Stimulated activated CD8-positive, alpha-beta memory T cell treated with anti-CD3 and anti-CD28 coated beads, Interleukin-2, amount 100 ng/mL, for 48 hours (primary cell): ENCODE measurements at regions not wholly inside any gene's neighbourhood (a gene's known extent, or its start where the extent isn't known, plus 50 kb on each side); places are given as distances from the start of the nearest gene placed in this dataset.
A peak's percentile ranks its signal among the peaks of the same experiment; 100 is the strongest.
"Not testable (repeated sequence)": the region's sequence is repeated elsewhere in the genome, so short reads cannot be mapped to it uniquely, and the experiment has no call there.

Source experiments
- DNase-seq, 2 donors: peaks; one replicate each; pipeline ENCODE4 v3.0.0-alpha.2; 2020; ENCODE audit warnings: low read depth in 2 of 2

- no peak for DNase-seq
Observed at GRCh38 chr6:166806217-166806838, 150.0 kb downstream of the RNASET2 start.

- DNase-seq: no peak
Observed at GRCh38 chr6:166803471-166803870, 152.9 kb downstream of the RNASET2 start.

- DNase-seq: no peak
Observed at GRCh38 chr6:166802401-166802800, 153.9 kb downstream of the RNASET2 start.

- DNase-seq: no peak
Observed at GRCh38 chr6:166800137-166800536, 156.2 kb downstream of the RNASET2 start.

- DNase-seq: no peak
Observed at GRCh38 chr6:166798652-166799051, 157.7 kb downstream of the RNASET2 start.

- DNase-seq: no peak
Observed at GRCh38 chr6:166796610-166797009, 159.7 kb downstream of the RNASET2 start.

GRCh38 chr6:166795879-166796278, 160.5 kb downstream of the RNASET2 start:
- DNase-seq: no peak

- DNase-seq: not testable (repeated sequence)
Observed at GRCh38 chr6:166790808-166791207, 163.8 kb upstream of the RPS6KA2 start.

- DNase-seq: not testable (repeated sequence)
Observed at GRCh38 chr6:166788846-166789529, 161.9 kb upstream of the RPS6KA2 start.

GRCh38 chr6:166786704-166787293, 159.7 kb upstream of the RPS6KA2 start:
- DNase-seq: no peak

GRCh38 chr6:166785131-166785530, 158.1 kb upstream of the RPS6KA2 start:
- no peak for DNase-seq

GRCh38 chr6:166784691-166785090, 157.6 kb upstream of the RPS6KA2 start:
- DNase-seq: no peak

GRCh38 chr6:166782520-166782919, 155.5 kb upstream of the RPS6KA2 start:
- DNase-seq: no peak

- DNase-seq: no peak
Observed at GRCh38 chr6:166781331-166781730, 154.3 kb upstream of the RPS6KA2 start.

GRCh38 chr6:166779963-166780683, 153.1 kb upstream of the RPS6KA2 start:
- DNase-seq: no peak

- no peak for DNase-seq
Observed at GRCh38 chr6:166779381-166779780, 152.3 kb upstream of the RPS6KA2 start.

- no peak for DNase-seq
Observed at GRCh38 chr6:166778776-166779175, 151.7 kb upstream of the RPS6KA2 start.

GRCh38 chr6:166778046-166778445, 151.0 kb upstream of the RPS6KA2 start:
- DNase-seq: no peak

GRCh38 chr6:166777096-166777630, 150.1 kb upstream of the RPS6KA2 start:
- no peak for DNase-seq

- DNase-seq: no peak
Observed at GRCh38 chr6:166776571-166776970, 149.5 kb upstream of the RPS6KA2 start.

GRCh38 chr6:166775923-166776220, 148.8 kb upstream of the RPS6KA2 start:
- DNase-seq: no peak

GRCh38 chr6:166775180-166775922, 148.3 kb upstream of the RPS6KA2 start:
- peak; percentile 20 to 33 for DNase-seq
